ENCODE measurements at regions not wholly inside any gene's neighbourhood (a gene's known extent, or its start where the extent isn't known, plus 50 kb on each side); places are given as distances from the start of the nearest gene placed in this dataset.

DNA sequence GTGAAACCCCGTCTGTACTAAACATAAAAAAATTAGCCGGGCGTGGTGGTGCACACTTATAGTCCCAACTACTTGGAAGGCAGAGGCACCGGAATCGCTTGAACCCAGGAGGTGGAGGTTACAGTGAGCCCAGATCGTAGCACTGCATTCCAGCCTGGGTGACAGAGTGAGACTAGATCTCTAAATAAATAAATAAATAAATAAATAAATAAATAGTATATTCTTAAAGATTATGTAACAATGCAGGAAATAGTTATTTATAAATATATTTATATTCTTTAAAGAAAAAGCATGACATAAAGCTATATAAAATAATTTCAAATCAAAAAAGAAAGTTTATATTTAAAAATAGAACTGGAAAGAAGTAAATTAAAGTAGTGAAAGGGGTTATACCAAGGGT lies 76.4 kb downstream of the MBL2 start:
- TF ChIP-seq, protein P1, sequence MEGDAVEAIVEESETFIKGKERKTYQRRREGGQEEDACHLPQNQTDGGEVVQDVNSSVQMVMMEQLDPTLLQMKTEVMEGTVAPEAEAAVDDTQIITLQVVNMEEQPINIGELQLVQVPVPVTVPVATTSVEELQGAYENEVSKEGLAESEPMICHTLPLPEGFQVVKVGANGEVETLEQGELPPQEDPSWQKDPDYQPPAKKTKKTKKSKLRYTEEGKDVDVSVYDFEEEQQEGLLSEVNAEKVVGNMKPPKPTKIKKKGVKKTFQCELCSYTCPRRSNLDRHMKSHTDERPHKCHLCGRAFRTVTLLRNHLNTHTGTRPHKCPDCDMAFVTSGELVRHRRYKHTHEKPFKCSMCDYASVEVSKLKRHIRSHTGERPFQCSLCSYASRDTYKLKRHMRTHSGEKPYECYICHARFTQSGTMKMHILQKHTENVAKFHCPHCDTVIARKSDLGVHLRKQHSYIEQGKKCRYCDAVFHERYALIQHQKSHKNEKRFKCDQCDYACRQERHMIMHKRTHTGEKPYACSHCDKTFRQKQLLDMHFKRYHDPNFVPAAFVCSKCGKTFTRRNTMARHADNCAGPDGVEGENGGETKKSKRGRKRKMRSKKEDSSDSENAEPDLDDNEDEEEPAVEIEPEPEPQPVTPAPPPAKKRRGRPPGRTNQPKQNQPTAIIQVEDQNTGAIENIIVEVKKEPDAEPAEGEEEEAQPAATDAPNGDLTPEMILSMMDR (conservative IDR thresholded peaks at IDR 0.05 in 1 of 2, IDR thresholded peaks at IDR 0.05 in 1 of 2; ENCODE audit: extremely low read depth in 1 of 2, insufficient read depth in 1 of 2, low read depth in 1 of 2, low read length in 2 of 2): no peak
- TF ChIP-seq EZH2 (IDR thresholded peaks at IDR 0.05; ENCODE audit: borderline replicate concordance, low read length): no peak
